Activated T-helper 1 cell treated with anti-CD3 and anti-CD28 coated beads, Interleukin-12 subunit alpha, Interleukin-12 subunit beta, Interleukin-2, Interleukin-4 antibody, amounts not matched to agents 30 ng/mL and 10 ng/mL and 1 ng/mL, durations not matched to agents 14 hours and 24 hours and 36 hours (primary cell): ENCODE measurements at regions not wholly inside any gene's neighbourhood (a gene's known extent, or its start where the extent isn't known, plus 50 kb on each side); places are given as distances from the start of the nearest gene placed in this dataset.

Experiments used
- DNase-seq: peaks from one replicate; pipeline ENCODE4 v3.0.0; 2021; ENCODE audit warnings: low spot score
- H3K27ac Mint-ChIP-seq: one replicate; pipeline ENCODE4 v1.8.0; 2021; ENCODE audit warnings: mild to moderate bottlenecking, mixed read lengths
- H3K27me3 Mint-ChIP-seq: one replicate; pipeline ENCODE4 v1.8.0; 2022; ENCODE audit warnings: mild to moderate bottlenecking, moderate library complexity, mixed read lengths; ENCODE audit not compliant: insufficient read depth
- H3K36me3 Mint-ChIP-seq: one replicate; pipeline ENCODE4 v1.8.0; 2021; ENCODE audit warnings: low read depth, mixed read lengths
- H3K4me1 Mint-ChIP-seq: one replicate; pipeline ENCODE4 v1.8.0; 2021; ENCODE audit warnings: low read depth, mixed read lengths
- H3K4me3 Mint-ChIP-seq: one replicate; pipeline ENCODE4 v1.8.0; 2021; ENCODE audit warnings: mild to moderate bottlenecking, moderate library complexity, mixed read lengths
- H3K9me3 Mint-ChIP-seq: one replicate; pipeline ENCODE4 v1.8.0; 2021; ENCODE audit warnings: mixed read lengths
- intact Hi-C: fragments of 100-400 bp; cut with micrococcal nuclease; formaldehyde crosslinking; loops from one replicate; pipeline ENCODE4 v1.15.1; 2024

GRCh38 chr16:87060034-87060986 is 256.9 kb downstream of the C16orf95 start:
- Mint-ChIP-seq H3K4me1 (no peaks in the 10 kb centered on the region), H3K27ac (no peak overlapping the region), H3K27me3 (peaks cover 27% of the 10 kb centered on the region), H3K4me3 (no peak overlapping the region), H3K9me3 (no peaks in the 10 kb centered on the region), H3K36me3 (peaks cover 2% of the 10 kb centered on the region)
- DNase-seq = no peak
- intact Hi-C loops = no loop called here

- no peak overlapping the region for H3K4me3 Mint-ChIP-seq
- H3K36me3 Mint-ChIP-seq = peaks cover 2% of the 10 kb centered on the region
- H3K27me3 Mint-ChIP-seq = peaks cover 30% of the 10 kb centered on the region
- no peak overlapping the region for H3K27ac Mint-ChIP-seq
- no peaks in the 10 kb centered on the region for H3K4me1 Mint-ChIP-seq
- DNase-seq = no peak
- no peaks in the 10 kb centered on the region for H3K9me3 Mint-ChIP-seq
- intact Hi-C loops = no loop called here
These were observed 255.8 kb downstream of the C16orf95 start for GRCh38 chr16:87061243-87061920.

- H3K4me1 Mint-ChIP-seq = no peaks in the 10 kb centered on the region
- no peak overlapping the region for H3K4me3 Mint-ChIP-seq
- no peaks in the 10 kb centered on the region for H3K9me3 Mint-ChIP-seq
- peaks cover 30% of the 10 kb centered on the region for H3K27me3 Mint-ChIP-seq
- H3K36me3 Mint-ChIP-seq = peaks cover 2% of the 10 kb centered on the region
- DNase-seq = peak; percentile 11
- intact Hi-C loops = loop anchor here (1.0 kb wide), 1 partner anchor 500 kb away; no protein-coding TSS in a partner anchor
- H3K27ac Mint-ChIP-seq = no peak overlapping the region
These were observed 254.4 kb downstream of the C16orf95 start for GRCh38 chr16:87062569-87063442.

GRCh38 chr16:87063543-87063942 is 253.6 kb downstream of the C16orf95 start:
- H3K36me3 Mint-ChIP-seq = peaks cover 2% of the 10 kb centered on the region
- no peaks in the 10 kb centered on the region for H3K9me3 Mint-ChIP-seq
- no peak for DNase-seq
- H3K27ac Mint-ChIP-seq = no peak overlapping the region
- intact Hi-C loops = no loop called here
- peaks cover 30% of the 10 kb centered on the region for H3K27me3 Mint-ChIP-seq
- no peaks in the 10 kb centered on the region for H3K4me1 Mint-ChIP-seq
- H3K4me3 Mint-ChIP-seq = no peak overlapping the region

- Mint-ChIP-seq H3K4me3 (no peak overlapping the region), H3K4me1 (no peaks in the 10 kb centered on the region), H3K36me3 (peaks cover 2% of the 10 kb centered on the region), H3K9me3 (no peaks in the 10 kb centered on the region), H3K27ac (no peak overlapping the region), H3K27me3 (peaks cover 30% of the 10 kb centered on the region)
- intact Hi-C loops = no loop called here
- no peak for DNase-seq
These were observed 252.3 kb downstream of the C16orf95 start for GRCh38 chr16:87064731-87065445.

- Mint-ChIP-seq H3K27ac (no peak overlapping the region), H3K4me3 (no peak overlapping the region), H3K36me3 (peaks cover 2% of the 10 kb centered on the region), H3K27me3 (peaks cover 30% of the 10 kb centered on the region), H3K9me3 (no peaks in the 10 kb centered on the region), H3K4me1 (no peaks in the 10 kb centered on the region)
- intact Hi-C loops = no loop called here
- no peak for DNase-seq
These were observed 251.6 kb downstream of the C16orf95 start for GRCh38 chr16:87065446-87066132.

- Mint-ChIP-seq H3K27me3 (peaks cover 23% of the 10 kb centered on the region), H3K4me1 (no peaks in the 10 kb centered on the region), H3K36me3 (peaks cover 2% of the 10 kb centered on the region), H3K4me3 (no peak overlapping the region), H3K27ac (no peak overlapping the region), H3K9me3 (no peaks in the 10 kb centered on the region)
- intact Hi-C loops = no loop called here
- DNase-seq = no peak
These were observed 250.8 kb downstream of the C16orf95 start for GRCh38 chr16:87066133-87067002.

- DNase-seq = no peak
- H3K36me3 Mint-ChIP-seq = peaks cover 2% of the 10 kb centered on the region
- H3K27ac Mint-ChIP-seq = no peak overlapping the region
- no peaks in the 10 kb centered on the region for H3K4me1 Mint-ChIP-seq
- intact Hi-C loops = no loop called here
- H3K9me3 Mint-ChIP-seq = no peaks in the 10 kb centered on the region
- peaks cover 21% of the 10 kb centered on the region for H3K27me3 Mint-ChIP-seq
- no peak overlapping the region for H3K4me3 Mint-ChIP-seq
These were observed 250.1 kb downstream of the C16orf95 start for GRCh38 chr16:87067003-87067556.

- Mint-ChIP-seq H3K4me3 (no peak overlapping the region), H3K27ac (no peak overlapping the region), H3K9me3 (no peaks in the 10 kb centered on the region), H3K4me1 (no peaks in the 10 kb centered on the region), H3K27me3 (peaks cover 14% of the 10 kb centered on the region), H3K36me3 (peaks cover 2% of the 10 kb centered on the region)
- DNase-seq = no peak
- intact Hi-C loops = no loop called here
These were observed 249.1 kb downstream of the C16orf95 start for GRCh38 chr16:87067836-87068761.

GRCh38 chr16:87068762-87069150 is 248.4 kb downstream of the C16orf95 start:
- no peak overlapping the region for H3K4me3 Mint-ChIP-seq
- H3K27ac Mint-ChIP-seq = no peak overlapping the region
- DNase-seq = no peak
- H3K36me3 Mint-ChIP-seq = peaks cover 2% of the 10 kb centered on the region
- peaks cover 14% of the 10 kb centered on the region for H3K27me3 Mint-ChIP-seq
- intact Hi-C loops = no loop called here
- H3K4me1 Mint-ChIP-seq = no peaks in the 10 kb centered on the region
- no peaks in the 10 kb centered on the region for H3K9me3 Mint-ChIP-seq
